ENCODE measurements at regions not wholly inside any gene's neighbourhood (a gene's known extent, or its start where the extent isn't known, plus 50 kb on each side); places are given as distances from the start of the nearest gene placed in this dataset.

- TF ChIP-seq EZH2 (IDR thresholded peaks at IDR 0.05; ENCODE audit: insufficient read depth, poor library complexity, severe bottlenecking) (no peak), EZH2phosphoT487 (IDR thresholded peaks at IDR 0.05; ENCODE audit: insufficient read depth, low read depth) (no peak)
These were observed 1120.0 kb upstream of the ATXN8OS start for GRCh38 chr13:68987585-68987984.

All from GM23248 (cell line).